ENCODE measurements at regions not wholly inside any gene's neighbourhood (a gene's known extent, or its start where the extent isn't known, plus 50 kb on each side); places are given as distances from the start of the nearest gene placed in this dataset.

- no peak for TF ChIP-seq POLR2AphosphoS5 (IDR thresholded peaks at IDR 0.05)
- no peak for TF ChIP-seq CTCF (IDR thresholded peaks at IDR 0.05)
- TF ChIP-seq POLR2A (IDR thresholded peaks at IDR 0.05), result no peak
- TF ChIP-seq EP300 (IDR thresholded peaks at IDR 0.05), result no peak
Measured at GRCh38 chr4:42306221-42307109, 90.8 kb upstream of the SHISA3 start.
